ENCODE measurements at regions not wholly inside any gene's neighbourhood (a gene's known extent, or its start where the extent isn't known, plus 50 kb on each side); places are given as distances from the start of the nearest gene placed in this dataset.
A peak's percentile ranks its signal among the peaks of the same experiment; 100 is the strongest.

DNA sequence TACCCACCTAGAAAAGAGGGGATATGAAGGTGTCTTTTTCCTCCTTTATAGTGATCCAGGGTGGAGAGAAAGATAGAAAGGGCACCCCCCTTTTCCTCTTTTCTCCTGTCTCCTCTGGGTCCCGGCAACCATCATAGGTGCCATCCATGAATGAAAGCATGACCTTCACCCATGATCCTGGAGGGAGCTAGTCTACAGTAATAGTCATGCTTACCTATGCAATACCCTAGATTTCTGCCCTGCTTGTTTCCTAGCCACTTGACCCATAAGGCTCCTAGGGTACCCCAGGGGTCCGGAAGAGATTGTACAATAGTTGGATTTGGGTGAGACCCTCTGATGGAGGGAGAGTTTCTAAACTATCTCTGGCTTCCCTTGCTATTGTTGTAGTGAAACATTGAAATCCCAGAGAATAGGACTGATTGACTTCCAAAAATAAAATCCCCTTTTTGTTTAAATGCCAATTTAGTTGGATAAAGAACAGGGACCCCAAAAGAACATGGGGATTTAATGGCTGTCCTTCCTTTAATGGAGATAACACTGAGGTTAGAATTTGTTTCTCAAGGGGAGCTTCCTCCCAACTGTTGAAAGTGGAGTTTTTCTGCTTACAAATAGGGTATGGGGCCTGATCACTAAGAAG, 366.8 kb upstream of the KHDRBS2 start:
- Histone ChIP-seq H3F3A (ENCODE audit: low read length, unreplicated experiment) (no peaks in the 10 kb centered on the region), H3K9me3 (ENCODE audit: low read length) (no peaks in the 10 kb centered on the region), H3K4me2 (ENCODE audit: low read length) (no peak overlapping the region), H3K9ac (ENCODE audit: low read length) (no peak overlapping the region), H3K36me3 (ENCODE audit: low read depth, low read length) (no peaks in the 10 kb centered on the region), H3K4me1 (ENCODE audit: insufficient read depth, low read length) (no peaks in the 10 kb centered on the region), H3K9me2 (replicated peaks; ENCODE audit: low read length) (no peaks in the 10 kb centered on the region), H3K27ac (ENCODE audit: low read length) (no peak overlapping the region), H3K27me3 (ENCODE audit: low read length) (no peaks in the 10 kb centered on the region), H4K20me1 (ENCODE audit: low read length) (no peaks in the 10 kb centered on the region), H3K4me3 (ENCODE audit: low read length) (no peak overlapping the region), H3K79me2 (ENCODE audit: low read length) (no peaks in the 10 kb centered on the region), H2AFZ (ENCODE audit: low read length) (no peak overlapping the region)
- no TSS peak for BruUV-seq (replicated peaks)
- no peak for DNase-seq
- ATAC-seq: no peak
- intact Hi-C loops (cut with micrococcal nuclease): no loop called here
- ChIA-PET POLR2A (ENCODE audit: unreplicated experiment) (no interaction called here), CTCF (no interaction called here)
- TF ChIP-seq EZH2 (IDR thresholded peaks at IDR 0.05; ENCODE audit: low read length, unreplicated experiment) (no peak), EZH2phosphoT487 (IDR thresholded peaks at IDR 0.05; ENCODE audit: borderline replicate concordance, low read length) (no peak)
- TF ChIP-seq, protein P1, sequence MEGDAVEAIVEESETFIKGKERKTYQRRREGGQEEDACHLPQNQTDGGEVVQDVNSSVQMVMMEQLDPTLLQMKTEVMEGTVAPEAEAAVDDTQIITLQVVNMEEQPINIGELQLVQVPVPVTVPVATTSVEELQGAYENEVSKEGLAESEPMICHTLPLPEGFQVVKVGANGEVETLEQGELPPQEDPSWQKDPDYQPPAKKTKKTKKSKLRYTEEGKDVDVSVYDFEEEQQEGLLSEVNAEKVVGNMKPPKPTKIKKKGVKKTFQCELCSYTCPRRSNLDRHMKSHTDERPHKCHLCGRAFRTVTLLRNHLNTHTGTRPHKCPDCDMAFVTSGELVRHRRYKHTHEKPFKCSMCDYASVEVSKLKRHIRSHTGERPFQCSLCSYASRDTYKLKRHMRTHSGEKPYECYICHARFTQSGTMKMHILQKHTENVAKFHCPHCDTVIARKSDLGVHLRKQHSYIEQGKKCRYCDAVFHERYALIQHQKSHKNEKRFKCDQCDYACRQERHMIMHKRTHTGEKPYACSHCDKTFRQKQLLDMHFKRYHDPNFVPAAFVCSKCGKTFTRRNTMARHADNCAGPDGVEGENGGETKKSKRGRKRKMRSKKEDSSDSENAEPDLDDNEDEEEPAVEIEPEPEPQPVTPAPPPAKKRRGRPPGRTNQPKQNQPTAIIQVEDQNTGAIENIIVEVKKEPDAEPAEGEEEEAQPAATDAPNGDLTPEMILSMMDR (conservative IDR thresholded peaks at IDR 0.05; ENCODE audit: low read depth, low read length): no peak

DNA sequence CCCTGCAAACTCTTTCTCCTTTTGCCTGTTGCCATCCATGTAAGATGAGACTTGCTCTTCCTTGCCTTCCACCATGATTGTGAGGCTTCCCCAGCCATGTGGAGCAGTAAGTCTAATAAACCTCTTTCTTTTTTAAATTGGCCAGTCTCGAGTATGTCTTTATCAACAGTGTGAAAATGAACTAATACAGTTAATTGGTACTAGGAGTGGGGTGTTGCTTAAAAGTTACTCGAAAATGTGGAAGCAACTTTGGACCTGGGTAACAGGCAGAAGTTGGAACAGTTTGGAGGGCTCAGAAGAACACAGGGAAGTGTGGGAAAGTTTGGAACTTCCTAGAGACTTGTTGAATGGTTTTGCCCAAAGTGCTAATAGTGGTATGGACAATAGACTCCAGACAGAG, 359.2 kb upstream of the KHDRBS2 start:
- no peaks in the 10 kb centered on the region for H3K27me3 ChIP-seq (ENCODE audit: low read length)
- H3F3A ChIP-seq (ENCODE audit: low read length, unreplicated experiment): no peaks in the 10 kb centered on the region
- H3K4me1 ChIP-seq (ENCODE audit: insufficient read depth, low read length): no peaks in the 10 kb centered on the region
- no peak overlapping the region for H2AFZ ChIP-seq (ENCODE audit: low read length)
- no peaks in the 10 kb centered on the region for H3K36me3 ChIP-seq (ENCODE audit: low read depth, low read length)
- POLR2A ChIA-PET (ENCODE audit: unreplicated experiment): no interaction called here
- H3K4me3 ChIP-seq (ENCODE audit: low read length): no peak overlapping the region
- H3K9me2 ChIP-seq (replicated peaks; ENCODE audit: low read length): no peaks in the 10 kb centered on the region
- TF ChIP-seq, protein P1 (conservative IDR thresholded peaks at IDR 0.05; ENCODE audit: low read depth, low read length): no peak
- ATAC-seq (no peak), DNase-seq (no peak)
- CTCF ChIA-PET: no interaction called here
- intact Hi-C loops (cut with micrococcal nuclease): no loop called here
- H3K9ac ChIP-seq (ENCODE audit: low read length): no peak overlapping the region
- H3K4me2 ChIP-seq (ENCODE audit: low read length): no peak overlapping the region
- H3K9me3 ChIP-seq (ENCODE audit: low read length): no peaks in the 10 kb centered on the region
- no peaks in the 10 kb centered on the region for H4K20me1 ChIP-seq (ENCODE audit: low read length)
- no peak overlapping the region for H3K27ac ChIP-seq (ENCODE audit: low read length)
- no TSS peak for BruUV-seq (replicated peaks)
- no peaks in the 10 kb centered on the region for H3K79me2 ChIP-seq (ENCODE audit: low read length)

DNA sequence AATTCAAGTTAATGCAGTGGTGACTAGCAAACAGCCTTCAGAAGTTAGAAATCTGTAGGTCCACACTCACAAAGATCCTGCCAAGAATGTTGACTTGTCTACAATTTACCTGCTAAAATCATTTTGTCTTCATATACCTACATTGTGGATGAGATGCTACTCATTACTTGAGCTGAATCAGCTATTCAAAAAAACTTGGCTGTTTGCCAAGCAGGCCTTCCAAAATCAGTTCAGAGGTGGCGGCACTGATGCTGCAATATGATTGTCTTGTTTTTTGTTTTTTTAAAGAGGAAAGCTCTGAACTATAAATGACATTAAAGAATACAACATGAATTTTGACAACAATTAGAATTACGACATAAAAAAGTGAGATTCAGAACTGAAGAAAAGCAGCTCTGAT, 354.7 kb upstream of the KHDRBS2 start:
- Histone ChIP-seq H3F3A (ENCODE audit: low read length, unreplicated experiment) (no peaks in the 10 kb centered on the region), H3K9me3 (ENCODE audit: low read length) (no peaks in the 10 kb centered on the region), H3K27me3 (ENCODE audit: low read length) (no peaks in the 10 kb centered on the region), H3K79me2 (ENCODE audit: low read length) (no peaks in the 10 kb centered on the region), H3K9ac (ENCODE audit: low read length) (no peak overlapping the region), H3K4me3 (ENCODE audit: low read length) (no peak overlapping the region), H3K4me1 (ENCODE audit: insufficient read depth, low read length) (no peaks in the 10 kb centered on the region), H2AFZ (ENCODE audit: low read length) (no peak overlapping the region), H3K4me2 (ENCODE audit: low read length) (no peak overlapping the region), H3K27ac (ENCODE audit: low read length) (no peak overlapping the region), H3K36me3 (ENCODE audit: low read depth, low read length) (no peaks in the 10 kb centered on the region), H3K9me2 (replicated peaks; ENCODE audit: low read length) (no peaks in the 10 kb centered on the region), H4K20me1 (ENCODE audit: low read length) (no peaks in the 10 kb centered on the region)
- intact Hi-C loops (cut with micrococcal nuclease): no loop called here
- TF ChIP-seq EZH2 (IDR thresholded peaks at IDR 0.05; ENCODE audit: low read length, unreplicated experiment): no peak
- TF ChIP-seq EZH2phosphoT487 (IDR thresholded peaks at IDR 0.05; ENCODE audit: borderline replicate concordance, low read length): no peak
- ChIA-PET CTCF (no interaction called here), POLR2A (ENCODE audit: unreplicated experiment) (no interaction called here)
- DNase-seq (peak; percentile 13), ATAC-seq (no peak)
- BruUV-seq (replicated peaks): no TSS peak
